HUES6 (cell line): ENCODE measurements at regions not wholly inside any gene's neighbourhood (a gene's known extent, or its start where the extent isn't known, plus 50 kb on each side); places are given as distances from the start of the nearest gene placed in this dataset.
"Not testable (repeated sequence)": the region's sequence is repeated elsewhere in the genome, so short reads cannot be mapped to it uniquely, and the experiment has no call there.

Source experiments
- H3K27ac ChIP-seq: 2 replicates; pipeline ENCODE4 v1.7.0; 2013; ENCODE audit warnings: low read depth, mild to moderate bottlenecking, low read length, inconsistent platforms
- H3K27me3 ChIP-seq: 2 replicates; pipeline ENCODE4 v1.6.1; 2013; ENCODE audit warnings: low read length; ENCODE audit not compliant: control insufficient read depth, insufficient read depth
- H3K36me3 ChIP-seq: 2 replicates; pipeline ENCODE4 v1.6.1; 2013; ENCODE audit warnings: low read length; ENCODE audit not compliant: control insufficient read depth, insufficient read depth
- H3K4me1 ChIP-seq: 2 replicates; pipeline ENCODE4 v1.6.1; 2013; ENCODE audit warnings: low read length; ENCODE audit not compliant: control insufficient read depth, insufficient read depth
- H3K4me3 ChIP-seq: 2 replicates; pipeline ENCODE4 v1.5.1; 2013; ENCODE audit warnings: low read depth, low read length
- H3K9ac ChIP-seq: one replicate; pipeline ENCODE4 v1.6.1; 2013; ENCODE audit warnings: mild to moderate bottlenecking, low read length
- H3K9me3 ChIP-seq: 2 replicates; pipeline ENCODE4 v1.6.1; 2013; ENCODE audit warnings: low read depth, low read length; ENCODE audit not compliant: control insufficient read depth, insufficient read depth

GRCh38 chr3:195647912-195648702 is 64.4 kb upstream of the APOD start:
- not testable (repeated sequence) for H3K36me3 ChIP-seq, H3K4me3 ChIP-seq, H3K27me3 ChIP-seq, H3K27ac ChIP-seq, H3K9me3 ChIP-seq, H3K4me1 ChIP-seq, H3K9ac ChIP-seq

- H3K4me1 ChIP-seq, H3K27ac ChIP-seq, H3K9me3 ChIP-seq, H3K4me3 ChIP-seq, H3K36me3 ChIP-seq, H3K9ac ChIP-seq, H3K27me3 ChIP-seq: not testable (repeated sequence)
Observed at GRCh38 chr3:195645872-195646271, 62.1 kb upstream of the APOD start.

GRCh38 chr3:195643245-195643644 is 59.5 kb upstream of the APOD start:
- not testable (repeated sequence) for H3K36me3 ChIP-seq, H3K27me3 ChIP-seq, H3K4me3 ChIP-seq, H3K27ac ChIP-seq, H3K4me1 ChIP-seq, H3K9me3 ChIP-seq, H3K9ac ChIP-seq

- not testable (repeated sequence) for H3K9me3 ChIP-seq, H3K27ac ChIP-seq
Observed at GRCh38 chr3:195642311-195642710, 58.6 kb upstream of the APOD start.

GRCh38 chr3:195638456-195638855 is 54.7 kb upstream of the APOD start:
- H3K4me3 ChIP-seq, H3K9ac ChIP-seq, H3K36me3 ChIP-seq: not testable (repeated sequence)

More at GRCh38 chr3:195642311-195642710, 58.6 kb upstream of the APOD start:
- not testable (repeated sequence) for H3K27me3 ChIP-seq, H3K4me1 ChIP-seq, H3K9ac ChIP-seq, H3K4me3 ChIP-seq, H3K36me3 ChIP-seq

GRCh38 chr3:195637473-195638233 is 53.9 kb upstream of the APOD start:
- not testable (repeated sequence) for H3K9ac ChIP-seq, H3K4me3 ChIP-seq, H3K27ac ChIP-seq, H3K27me3 ChIP-seq, H3K36me3 ChIP-seq, H3K9me3 ChIP-seq, H3K4me1 ChIP-seq

More at GRCh38 chr3:195638456-195638855, 54.7 kb upstream of the APOD start:
- not testable (repeated sequence) for H3K4me1 ChIP-seq, H3K9me3 ChIP-seq, H3K27me3 ChIP-seq, H3K27ac ChIP-seq

- H3K9me3 ChIP-seq, H3K27ac ChIP-seq, H3K36me3 ChIP-seq, H3K9ac ChIP-seq, H3K4me1 ChIP-seq, H3K27me3 ChIP-seq, H3K4me3 ChIP-seq: not testable (repeated sequence)
Observed at GRCh38 chr3:195637011-195637410, 53.3 kb upstream of the APOD start.

GRCh38 chr3:195635898-195636685 is 52.4 kb upstream of the APOD start:
- not testable (repeated sequence) for H3K36me3 ChIP-seq, H3K9me3 ChIP-seq, H3K27ac ChIP-seq, H3K4me1 ChIP-seq, H3K27me3 ChIP-seq, H3K9ac ChIP-seq
- peak overlapping the region; percentile 37 for H3K4me3 ChIP-seq

- H3K27ac ChIP-seq, H3K9ac ChIP-seq, H3K4me1 ChIP-seq, H3K9me3 ChIP-seq, H3K36me3 ChIP-seq, H3K27me3 ChIP-seq: not testable (repeated sequence)
- H3K4me3 ChIP-seq = peak overlapping the region; percentile 37; the same call in 1 of the 2 replicates
Observed at GRCh38 chr3:195635262-195635873, 51.6 kb upstream of the APOD start.

GRCh38 chr3:195634426-195635261 is 50.9 kb upstream of the APOD start:
- not testable (repeated sequence) for H3K27ac ChIP-seq, H3K36me3 ChIP-seq, H3K27me3 ChIP-seq, H3K4me1 ChIP-seq, H3K9me3 ChIP-seq
- Histone ChIP-seq H3K4me3 (peak overlapping the region; percentile 58), H3K9ac (peak overlapping the region; percentile 39)
